IMR-90 (cell line): ENCODE measurements at regions not wholly inside any gene's neighbourhood (a gene's known extent, or its start where the extent isn't known, plus 50 kb on each side); places are given as distances from the start of the nearest gene placed in this dataset.

Experiments used
- ATAC-seq: fragments of 200-7000 bp; cut with Tn5 transposase; 2 replicates; pipeline ENCODE4 v1.9.1; 2020; ENCODE audit warnings: low read depth, mild to moderate bottlenecking, moderate library complexity
- BruUV-seq: library from RNA; stranded (reverse); fragments of 400-500 nt; replicated peaks from 2 replicates; lab custom pipeline; 2021; lab: Mats Ljungman, UMichigan
- CTCF ChIA-PET: fragments of 300-600 bp; formaldehyde crosslinking; extraction: SDS; loops from one replicate; lab custom pipeline; 2021; ENCODE audit warnings: antibody characterized with exemption; lab: Yijun Ruan, JAX
- POLR2A ChIA-PET: fragments of 300-600 bp; sonication (Branson Sonifier 250); formaldehyde crosslinking; loops from one replicate; lab custom pipeline; 2022; ENCODE audit warnings: antibody characterized with exemption; ENCODE audit not compliant: unreplicated experiment; lab: Charles Lee
- DNase-seq: peaks from one replicate; pipeline ENCODE4 v3.0.0; 2013
- H2AFZ ChIP-seq: replicated peaks from 2 replicates; pipeline ENCODE3; 2013; ENCODE audit warnings: low read length, mild to moderate bottlenecking; ENCODE audit not compliant: poor library complexity
- H2AK5ac ChIP-seq: 2 replicates; pipeline ENCODE4 v1.6.1; 2013; ENCODE audit warnings: low read depth, low read length, inconsistent platforms
- H2AK9ac ChIP-seq: replicated peaks from 2 replicates; pipeline ENCODE3; 2013; ENCODE audit warnings: mild to moderate bottlenecking, low read depth, low read length, moderate library complexity; ENCODE audit not compliant: poor library complexity
- H2BK120ac ChIP-seq: 2 replicates; pipeline ENCODE4 v1.6.1; 2013; ENCODE audit warnings: low read depth, low read length, inconsistent platforms
- H2BK15ac ChIP-seq: 3 replicates; pipeline ENCODE4 v1.6.1; 2013; ENCODE audit warnings: low read depth, low read length, inconsistent platforms
- H2BK20ac ChIP-seq: 2 replicates; pipeline ENCODE4 v1.6.1; 2013; ENCODE audit warnings: low read depth, mild to moderate bottlenecking, inconsistent platforms, low read length, moderate library complexity
- H2BK5ac ChIP-seq: 2 replicates; pipeline ENCODE4 v1.6.1; 2013; ENCODE audit warnings: mild to moderate bottlenecking, low read depth, low read length, inconsistent platforms; ENCODE audit not compliant: poor library complexity, severe bottlenecking
- H3K14ac ChIP-seq: replicated peaks from 2 replicates; pipeline ENCODE4 v1.6.1; 2013; ENCODE audit warnings: low read depth, low read length, inconsistent platforms
- H3K18ac ChIP-seq: 2 replicates; pipeline ENCODE4 v1.6.1; 2013; ENCODE audit warnings: low read depth, low read length, control low read depth
- H3K23ac ChIP-seq: 2 replicates; pipeline ENCODE4 v1.6.1; 2013; ENCODE audit warnings: low read depth, low read length, inconsistent platforms
- H3K27ac ChIP-seq: 2 replicates; pipeline ENCODE4 v1.5.1; 2013; ENCODE audit warnings: mild to moderate bottlenecking, control low read depth, low read length; ENCODE audit not compliant: insufficient read depth
- H3K27me3 ChIP-seq: 2 replicates; pipeline ENCODE4 v1.6.1; 2013; ENCODE audit warnings: low read length; ENCODE audit not compliant: control insufficient read depth, insufficient read depth
- H3K36me3 ChIP-seq: 2 replicates; pipeline ENCODE4 v1.6.1; 2013; ENCODE audit warnings: low read length, mixed read lengths; ENCODE audit not compliant: control insufficient read depth, insufficient read depth
- H3K4ac ChIP-seq: 2 replicates; pipeline ENCODE4 v1.6.1; 2013; ENCODE audit warnings: low read depth, low read length, inconsistent platforms
- H3K4me1 ChIP-seq: 2 replicates; pipeline ENCODE4 v1.6.1; 2013; ENCODE audit warnings: low read length, mixed read lengths; ENCODE audit not compliant: control insufficient read depth, insufficient read depth
- H3K4me2 ChIP-seq: 2 replicates; pipeline ENCODE4 v1.6.1; 2013; ENCODE audit warnings: low read depth, mild to moderate bottlenecking, control low read depth, low read length, moderate library complexity
- H3K4me3 ChIP-seq: 2 replicates; pipeline ENCODE4 v1.5.1; 2013; ENCODE audit warnings: low read depth, mild to moderate bottlenecking, control low read depth, low read length, moderate library complexity; ENCODE audit not compliant: insufficient read depth
- H3K56ac ChIP-seq: 2 replicates; pipeline ENCODE4 v1.6.1; 2013; ENCODE audit warnings: low read length, inconsistent platforms; ENCODE audit not compliant: insufficient read depth; ENCODE audit errors: extremely low read depth
- H3K79me1 ChIP-seq, 2 experiments: 2 replicates each; pipeline ENCODE4 v1.6.1; 2013; ENCODE audit warnings: low read length in 2 of 2, inconsistent platforms in 1 of 2, low read depth in 1 of 2
- H3K9ac ChIP-seq: 2 replicates; pipeline ENCODE4 v1.6.1; 2013; ENCODE audit warnings: low read depth, low read length, control low read depth
- H3K9me1 ChIP-seq: 2 replicates; pipeline ENCODE4 v1.6.1; 2013; ENCODE audit warnings: low read length, inconsistent platforms; ENCODE audit not compliant: insufficient read depth
- H3K9me3 ChIP-seq: 2 replicates; pipeline ENCODE4 v1.6.1; 2013; ENCODE audit warnings: low read length; ENCODE audit not compliant: control insufficient read depth, insufficient read depth
- H4K20me1 ChIP-seq: 2 replicates; pipeline ENCODE4 v1.6.1; 2013; ENCODE audit warnings: low read length, inconsistent platforms; ENCODE audit not compliant: insufficient read depth
- H4K5ac ChIP-seq: 2 replicates; pipeline ENCODE4 v1.6.1; 2013; ENCODE audit warnings: mild to moderate bottlenecking, low read depth, low read length, control low read depth
- H4K8ac ChIP-seq, 2 experiments: 2 replicates each; pipeline ENCODE4 v1.6.1; 2013; ENCODE audit warnings: low read depth in 2 of 2, low read length in 2 of 2, control low read depth in 1 of 2, inconsistent platforms in 1 of 2
- H4K91ac ChIP-seq: 2 replicates; pipeline ENCODE4 v1.6.1; 2013; ENCODE audit warnings: low read depth, low read length, inconsistent platforms; ENCODE audit not compliant: insufficient read depth
- BHLHE40 ChIP-seq: fragments of 150-350 bp; IDR thresholded peaks from 2 replicates; pipeline ENCODE4 v1.6.1; 2016; ENCODE audit warnings: mild to moderate bottlenecking, low read depth, low read length
- CEBPB ChIP-seq: IDR thresholded peaks from 2 replicates; pipeline ENCODE4 v1.6.1; 2012; ENCODE audit warnings: low read depth, low read length, improper control_type of control experiment
- CHD1 ChIP-seq: IDR thresholded peaks from 2 replicates; pipeline ENCODE4 v1.6.1; 2012; ENCODE audit warnings: low read depth, low read length, improper control_type of control experiment
- FOS ChIP-seq: fragments of 150-350 bp; IDR thresholded peaks from 2 replicates; pipeline ENCODE4 v1.6.1; 2016; ENCODE audit warnings: low read depth, low read length
- MAZ ChIP-seq: IDR thresholded peaks from 2 replicates; pipeline ENCODE4 v1.6.1; 2012; ENCODE audit warnings: low read depth, mild to moderate bottlenecking, low read length, improper control_type of control experiment, moderate library complexity, borderline replicate concordance
- MXI1 ChIP-seq: IDR thresholded peaks from 2 replicates; pipeline ENCODE4 v1.6.1; 2012; ENCODE audit warnings: low read depth, mild to moderate bottlenecking, low read length, moderate library complexity, borderline replicate concordance
- NFE2L2 ChIP-seq: fragments of 150-350 bp; IDR thresholded peaks from 2 replicates; pipeline ENCODE4 v1.6.1; 2016; ENCODE audit warnings: low read depth, mild to moderate bottlenecking, low read length
- RAD21 ChIP-seq: IDR thresholded peaks from 2 replicates; pipeline ENCODE4 v1.6.1; 2012; ENCODE audit warnings: low read length, improper control_type of control experiment
- RCOR1 ChIP-seq: IDR thresholded peaks from 2 replicates; pipeline ENCODE4 v1.6.1; 2012; ENCODE audit warnings: mild to moderate bottlenecking, low read length, improper control_type of control experiment; ENCODE audit not compliant: insufficient replicate concordance
- RFX5 ChIP-seq: IDR thresholded peaks from 2 replicates; pipeline ENCODE4 v1.8.0; 2012; ENCODE audit warnings: low read depth, mild to moderate bottlenecking, low read length, moderate library complexity
- SMC3 ChIP-seq: fragments of 150-350 bp; IDR thresholded peaks from 2 replicates; pipeline ENCODE4 v1.6.1; 2016; ENCODE audit warnings: low read depth, mild to moderate bottlenecking, antibody characterized with exemption, low read length, moderate library complexity
- whole genome bisulfite sequencing, 2 experiments: methylation state at CpG; one replicate each; pipeline versions ENCODE4 v1.1.5 to v1.1.7; 2013; ENCODE audit warnings: missing lambda C conversion rate in 2 of 2; ENCODE audit not compliant: insufficient read length in 1 of 2; ENCODE audit errors: extremely low coverage in 2 of 2; 5-methylcytosine and 5-hydroxymethylcytosine counted together
- dilution Hi-C: fragments of 300-500 bp; cut with HindIII; formaldehyde crosslinking; loops from one replicate; pipeline ENCODE4 v1.14.3; 2018; ENCODE audit warnings: low sequenced_read_pairs; ENCODE audit not compliant: unreplicated experiment
- in situ Hi-C: fragments of 300-500 bp; cut with MboI; formaldehyde crosslinking; loops from 3 replicates; pipeline ENCODE4 v1.14.3; 2019; ENCODE audit warnings: low sequenced_read_pairs, inconsistent platforms, mixed read lengths
- intact Hi-C: fragments of 100-400 bp; cut with micrococcal nuclease; formaldehyde crosslinking; loops from 2 replicates; pipeline ENCODE4 v1.10.0; 2022
- TF ChIP-seq, protein P1 (sequence below): fragments of 150-350 bp; IDR thresholded peaks from 2 replicates; pipeline ENCODE4 v1.6.1; 2016; ENCODE audit warnings: low read depth, mild to moderate bottlenecking, low read length, moderate library complexity, borderline replicate concordance
- TF ChIP-seq, protein P2 (sequence below): fragments of 150-350 bp; IDR thresholded peaks from 2 replicates; pipeline ENCODE4 v1.6.1; 2017; ENCODE audit warnings: mild to moderate bottlenecking, antibody characterized with exemption, low read length, low read depth

DNA sequence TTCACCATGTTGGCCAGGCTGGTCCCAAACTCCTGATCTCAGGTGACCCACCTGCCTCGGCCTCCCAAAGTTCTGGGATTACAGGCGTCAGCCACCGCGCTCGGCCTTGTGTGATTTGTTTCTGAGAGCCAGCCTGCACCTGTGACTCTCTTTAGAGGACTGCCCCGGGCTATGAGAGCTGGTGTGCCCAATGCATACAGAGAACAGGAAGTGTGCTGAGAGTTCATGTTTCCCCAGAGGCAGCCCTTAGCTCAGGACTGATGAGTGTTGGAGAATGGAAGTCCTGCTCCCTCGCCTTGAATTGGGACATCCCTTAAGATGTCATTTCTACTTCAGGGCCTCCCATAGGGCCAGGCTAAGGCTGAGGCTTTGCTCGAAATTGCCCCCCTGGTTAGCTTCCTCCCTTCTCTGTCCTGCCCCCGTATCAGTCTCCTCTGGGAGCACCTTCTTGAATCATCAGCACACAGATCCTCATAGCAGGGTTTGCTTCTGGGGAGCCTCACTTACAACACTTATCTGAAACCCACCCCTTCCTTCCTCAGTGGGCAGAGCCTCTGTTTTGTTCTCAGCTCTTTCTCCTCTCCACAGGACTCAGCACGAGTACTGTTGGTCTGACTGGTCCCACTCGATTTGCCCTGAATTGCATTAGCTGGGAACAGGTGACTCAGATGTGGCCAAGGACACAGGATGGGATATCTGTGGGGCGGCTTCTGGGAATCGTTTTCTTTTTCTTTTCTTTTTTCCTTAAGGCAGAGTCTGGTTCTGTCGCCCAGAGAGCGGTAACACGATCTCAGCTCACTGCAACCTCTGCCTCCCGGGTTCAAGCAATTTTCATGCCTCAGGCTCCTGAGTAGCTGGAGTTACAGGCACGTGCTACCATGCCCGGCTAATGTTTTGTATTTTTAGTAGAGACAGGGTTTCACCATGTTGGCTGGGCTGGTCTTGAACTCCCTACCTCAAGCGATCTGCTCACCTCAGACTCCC lies 80.1 kb downstream of the UBIAD1 start:
- intact Hi-C loops (no loop called here), in situ Hi-C loops (no loop called here), dilution Hi-C loops (no loop called here)
- ATAC-seq (no peak), DNase-seq (no peak)
- Histone ChIP-seq H2BK120ac (no peak overlapping the region), H3K4me1 (no peaks in the 10 kb centered on the region), H3K14ac (no peak overlapping the region), H3K27me3 (peaks cover 27% of the 10 kb centered on the region), H2BK15ac (no peak overlapping the region), H3K4me2 (no peak overlapping the region), H3K27ac (no peak overlapping the region), H3K9me3 (no peaks in the 10 kb centered on the region), H2AK9ac (no peak overlapping the region), H4K8ac (no peak overlapping the region), H2BK5ac (no peak overlapping the region), H4K5ac (no peak overlapping the region), H3K23ac (no peak overlapping the region), H2AK5ac (no peak overlapping the region), H3K4ac (no peak overlapping the region), H3K18ac (no peak overlapping the region), H3K79me1 (no peaks in the 10 kb centered on the region), H2AFZ (no peak overlapping the region), H3K9ac (no peak overlapping the region), H3K56ac (no peak overlapping the region), H3K9me1 (no peaks in the 10 kb centered on the region), H3K36me3 (no peaks in the 10 kb centered on the region), H2BK20ac (no peak overlapping the region), H4K20me1 (no peaks in the 10 kb centered on the region), H4K91ac (no peak overlapping the region), H3K4me3 (no peak overlapping the region)
- ChIA-PET CTCF (no interaction called here), POLR2A (no interaction called here)
- no TSS peak for BruUV-seq
- 33% methylated on average over 1 of the region's 20 CpGs; no CpG with 5 or more reads in 1 of the 2 experiments for WGBS, 2 experiments
- TF ChIP-seq RFX5 (no peak), FOS (no peak), MXI1 (no peak), BHLHE40 (no peak), RCOR1 (no peak), RAD21 (no peak), CHD1 (no peak), MAZ (no peak), CEBPB (no peak), NFE2L2 (no peak), SMC3 (no peak)
- TF ChIP-seq, protein P1, sequence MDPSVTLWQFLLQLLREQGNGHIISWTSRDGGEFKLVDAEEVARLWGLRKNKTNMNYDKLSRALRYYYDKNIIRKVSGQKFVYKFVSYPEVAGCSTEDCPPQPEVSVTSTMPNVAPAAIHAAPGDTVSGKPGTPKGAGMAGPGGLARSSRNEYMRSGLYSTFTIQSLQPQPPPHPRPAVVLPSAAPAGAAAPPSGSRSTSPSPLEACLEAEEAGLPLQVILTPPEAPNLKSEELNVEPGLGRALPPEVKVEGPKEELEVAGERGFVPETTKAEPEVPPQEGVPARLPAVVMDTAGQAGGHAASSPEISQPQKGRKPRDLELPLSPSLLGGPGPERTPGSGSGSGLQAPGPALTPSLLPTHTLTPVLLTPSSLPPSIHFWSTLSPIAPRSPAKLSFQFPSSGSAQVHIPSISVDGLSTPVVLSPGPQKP = no peak
- TF ChIP-seq, protein P2, sequence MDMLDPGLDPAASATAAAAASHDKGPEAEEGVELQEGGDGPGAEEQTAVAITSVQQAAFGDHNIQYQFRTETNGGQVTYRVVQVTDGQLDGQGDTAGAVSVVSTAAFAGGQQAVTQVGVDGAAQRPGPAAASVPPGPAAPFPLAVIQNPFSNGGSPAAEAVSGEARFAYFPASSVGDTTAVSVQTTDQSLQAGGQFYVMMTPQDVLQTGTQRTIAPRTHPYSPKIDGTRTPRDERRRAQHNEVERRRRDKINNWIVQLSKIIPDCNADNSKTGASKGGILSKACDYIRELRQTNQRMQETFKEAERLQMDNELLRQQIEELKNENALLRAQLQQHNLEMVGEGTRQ = no peak
